ENCODE measurements at regions not wholly inside any gene's neighbourhood (a gene's known extent, or its start where the extent isn't known, plus 50 kb on each side); places are given as distances from the start of the nearest gene placed in this dataset.

DNA sequence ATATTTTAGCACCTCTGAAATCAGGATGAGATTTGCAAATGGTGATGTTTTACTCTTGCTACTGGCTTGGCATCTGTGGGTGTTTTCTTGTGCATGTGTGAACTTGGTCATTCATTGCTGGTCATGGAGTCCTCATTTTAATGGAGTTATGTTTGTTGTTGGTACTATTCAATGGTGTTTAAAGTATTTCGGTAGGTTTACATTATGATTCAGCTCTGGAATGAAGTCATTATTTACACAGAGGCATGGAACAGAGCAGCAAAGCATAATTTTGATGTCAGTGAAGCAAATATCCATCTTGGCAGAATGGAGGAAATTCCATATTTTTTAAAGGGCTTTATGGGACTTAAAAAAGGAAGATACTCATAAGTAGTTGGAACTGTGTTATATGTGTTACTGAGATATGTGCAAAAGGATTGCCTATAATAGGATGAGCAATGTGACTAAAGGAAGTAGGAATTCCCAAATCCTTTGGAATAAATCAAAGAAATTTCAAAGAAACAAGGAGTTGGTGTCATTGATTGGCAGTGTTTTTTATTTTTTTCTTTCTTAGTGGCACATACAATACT lies 147.4 kb downstream of the ACTBL2 start:
- TF ChIP-seq, protein P1, sequence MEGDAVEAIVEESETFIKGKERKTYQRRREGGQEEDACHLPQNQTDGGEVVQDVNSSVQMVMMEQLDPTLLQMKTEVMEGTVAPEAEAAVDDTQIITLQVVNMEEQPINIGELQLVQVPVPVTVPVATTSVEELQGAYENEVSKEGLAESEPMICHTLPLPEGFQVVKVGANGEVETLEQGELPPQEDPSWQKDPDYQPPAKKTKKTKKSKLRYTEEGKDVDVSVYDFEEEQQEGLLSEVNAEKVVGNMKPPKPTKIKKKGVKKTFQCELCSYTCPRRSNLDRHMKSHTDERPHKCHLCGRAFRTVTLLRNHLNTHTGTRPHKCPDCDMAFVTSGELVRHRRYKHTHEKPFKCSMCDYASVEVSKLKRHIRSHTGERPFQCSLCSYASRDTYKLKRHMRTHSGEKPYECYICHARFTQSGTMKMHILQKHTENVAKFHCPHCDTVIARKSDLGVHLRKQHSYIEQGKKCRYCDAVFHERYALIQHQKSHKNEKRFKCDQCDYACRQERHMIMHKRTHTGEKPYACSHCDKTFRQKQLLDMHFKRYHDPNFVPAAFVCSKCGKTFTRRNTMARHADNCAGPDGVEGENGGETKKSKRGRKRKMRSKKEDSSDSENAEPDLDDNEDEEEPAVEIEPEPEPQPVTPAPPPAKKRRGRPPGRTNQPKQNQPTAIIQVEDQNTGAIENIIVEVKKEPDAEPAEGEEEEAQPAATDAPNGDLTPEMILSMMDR (IDR thresholded peaks at IDR 0.05), result no peak
- TF ChIP-seq POLR2A (IDR thresholded peaks at IDR 0.05), result no peak
